Stimulated activated memory B cell treated with anti-CD40 and anti-IgM and Interleukin-4, amounts not matched to agents 10 μg/mL and 1 μg/mL and 100 μg/mL, for 72 hours (primary cell): ENCODE measurements at regions not wholly inside any gene's neighbourhood (a gene's known extent, or its start where the extent isn't known, plus 50 kb on each side); places are given as distances from the start of the nearest gene placed in this dataset.

ENCODE experiments used
- ATAC-seq: fragments of 150-1000 bp; cut with Tn5 transposase; 2 replicates; pipeline ENCODE4 v1.10.0; 2021
- H3K27ac Mint-ChIP-seq: one replicate; pipeline ENCODE4 v1.8.0; 2022; ENCODE audit warnings: mild to moderate bottlenecking, mixed read lengths
- H3K27me3 Mint-ChIP-seq: one replicate; pipeline ENCODE4 v1.8.0; 2022; ENCODE audit warnings: mixed read lengths
- H3K36me3 Mint-ChIP-seq: one replicate; pipeline ENCODE4 v1.8.0; 2022; ENCODE audit warnings: mixed read lengths
- H3K4me1 Mint-ChIP-seq: one replicate; pipeline ENCODE4 v1.8.0; 2022; ENCODE audit warnings: mixed read lengths
- H3K4me3 Mint-ChIP-seq: one replicate; pipeline ENCODE4 v1.8.0; 2022; ENCODE audit warnings: mild to moderate bottlenecking, moderate library complexity, mixed read lengths
- H3K9me3 Mint-ChIP-seq: one replicate; pipeline ENCODE4 v1.8.0; 2022; ENCODE audit warnings: mixed read lengths

DNA sequence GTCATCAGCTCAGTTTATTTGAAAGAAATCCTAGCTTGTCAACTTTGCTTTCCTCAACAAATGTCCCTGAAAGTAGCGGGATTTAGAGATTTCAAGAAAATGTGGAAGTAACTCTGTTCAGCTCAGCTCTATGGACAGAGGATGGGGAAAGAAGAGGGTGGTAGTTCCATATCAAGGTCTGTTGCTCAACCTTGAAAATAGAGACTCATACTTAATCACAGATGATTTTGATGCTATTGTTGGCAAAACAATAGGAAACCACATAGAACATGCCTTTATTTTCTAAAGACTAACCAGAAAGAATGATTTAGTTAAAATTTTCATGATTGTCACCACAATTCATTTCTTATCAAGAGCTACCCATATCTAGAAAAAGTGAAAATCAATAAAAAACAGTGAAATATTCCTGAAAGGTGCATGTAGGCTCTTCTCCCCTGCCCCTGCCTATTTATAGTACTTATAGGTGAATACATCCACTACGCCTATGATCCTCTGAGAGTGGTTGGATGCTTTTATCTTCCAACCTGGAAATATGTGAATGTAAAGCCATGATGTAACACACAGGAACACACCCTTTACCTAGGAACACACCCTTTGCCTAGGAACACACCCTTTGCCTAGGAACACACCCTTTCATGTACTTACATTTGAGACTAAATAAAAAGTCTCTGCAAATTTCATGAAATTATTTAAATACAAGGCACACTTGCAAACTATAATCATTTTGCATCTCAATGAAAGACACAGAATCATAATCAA lies 65.8 kb downstream of the ETAA1 start:
- no peaks in the 10 kb centered on the region for H3K9me3 Mint-ChIP-seq
- no peak for ATAC-seq

GRCh38 chr2:67463810-67464209 lies 66.7 kb downstream of the ETAA1 start:
- no peak for ATAC-seq
- no peak overlapping the region for H3K4me3 Mint-ChIP-seq
- H3K36me3 Mint-ChIP-seq, result no peaks in the 10 kb centered on the region
- H3K27me3 Mint-ChIP-seq, result peaks cover 11% of the 10 kb centered on the region
- no peaks in the 10 kb centered on the region for H3K9me3 Mint-ChIP-seq
- no peaks in the 10 kb centered on the region for H3K4me1 Mint-ChIP-seq
- no peak overlapping the region for H3K27ac Mint-ChIP-seq

More for the DNA sequence above, 65.8 kb downstream of the ETAA1 start:
- Mint-ChIP-seq H3K27me3 (peaks cover 11% of the 10 kb centered on the region), H3K4me3 (no peak overlapping the region), H3K36me3 (no peaks in the 10 kb centered on the region), H3K4me1 (no peaks in the 10 kb centered on the region), H3K27ac (no peak overlapping the region)

DNA sequence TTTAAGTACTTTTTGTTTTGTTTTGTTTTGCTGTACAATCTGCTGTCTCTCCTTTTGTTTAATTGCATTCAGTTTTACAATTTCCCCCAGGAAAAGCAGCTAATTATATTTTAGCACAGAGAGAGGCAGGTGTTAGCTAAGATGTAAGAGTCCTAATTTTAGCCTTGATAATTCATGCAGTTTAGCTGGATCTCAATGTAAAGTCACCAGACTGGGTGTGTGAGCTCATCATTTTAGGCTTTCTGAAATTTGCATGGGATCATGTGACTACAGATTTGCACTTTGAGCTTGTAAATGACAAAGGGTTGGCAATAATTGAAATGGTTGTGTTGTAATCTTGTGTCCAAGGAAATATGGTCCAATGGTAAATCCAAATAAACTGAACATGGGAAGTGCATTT lies 68.5 kb downstream of the ETAA1 start:
- Mint-ChIP-seq H3K27ac (no peak overlapping the region), H3K4me1 (no peaks in the 10 kb centered on the region), H3K9me3 (no peaks in the 10 kb centered on the region), H3K36me3 (no peaks in the 10 kb centered on the region), H3K27me3 (peaks cover 11% of the 10 kb centered on the region), H3K4me3 (no peak overlapping the region)
- ATAC-seq, result no peak

GRCh38 chr2:67466734-67467133 lies 69.6 kb downstream of the ETAA1 start:
- H3K27me3 Mint-ChIP-seq, result peaks cover 11% of the 10 kb centered on the region
- no peaks in the 10 kb centered on the region for H3K36me3 Mint-ChIP-seq
- no peak overlapping the region for H3K4me3 Mint-ChIP-seq
- no peak for ATAC-seq
- no peaks in the 10 kb centered on the region for H3K9me3 Mint-ChIP-seq
- H3K27ac Mint-ChIP-seq, result no peak overlapping the region
- H3K4me1 Mint-ChIP-seq, result no peaks in the 10 kb centered on the region

DNA sequence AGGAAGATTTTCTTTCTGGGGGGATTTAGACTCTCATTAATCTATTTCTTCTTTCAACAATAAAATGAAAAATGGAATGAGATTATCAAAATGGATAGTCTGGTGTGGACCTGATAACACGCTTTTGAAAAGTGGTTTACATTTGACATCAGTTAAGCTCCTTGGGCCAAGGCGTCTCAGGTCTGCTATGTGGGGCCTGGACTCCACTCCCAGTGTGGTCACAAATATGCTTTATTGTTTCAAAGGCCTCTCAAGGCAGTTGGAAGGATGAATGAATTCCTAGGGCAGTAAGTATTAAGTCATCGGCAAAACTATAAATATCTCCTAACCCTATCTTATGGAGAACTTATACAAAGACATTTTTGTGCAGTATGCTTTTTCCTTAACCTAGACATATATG lies 74.5 kb downstream of the ETAA1 start:
- ATAC-seq, result no peak
- Mint-ChIP-seq H3K4me3 (no peak overlapping the region), H3K27ac (no peak overlapping the region), H3K4me1 (no peaks in the 10 kb centered on the region), H3K9me3 (no peaks in the 10 kb centered on the region), H3K27me3 (peaks cover 19% of the 10 kb centered on the region), H3K36me3 (no peaks in the 10 kb centered on the region)

GRCh38 chr2:67476809-67477790 lies 80.0 kb downstream of the ETAA1 start:
- Mint-ChIP-seq H3K9me3 (no peaks in the 10 kb centered on the region), H3K27me3 (peaks cover 10% of the 10 kb centered on the region), H3K27ac (no peak overlapping the region), H3K4me1 (no peaks in the 10 kb centered on the region), H3K4me3 (no peak overlapping the region), H3K36me3 (no peaks in the 10 kb centered on the region)
- no peak for ATAC-seq

DNA sequence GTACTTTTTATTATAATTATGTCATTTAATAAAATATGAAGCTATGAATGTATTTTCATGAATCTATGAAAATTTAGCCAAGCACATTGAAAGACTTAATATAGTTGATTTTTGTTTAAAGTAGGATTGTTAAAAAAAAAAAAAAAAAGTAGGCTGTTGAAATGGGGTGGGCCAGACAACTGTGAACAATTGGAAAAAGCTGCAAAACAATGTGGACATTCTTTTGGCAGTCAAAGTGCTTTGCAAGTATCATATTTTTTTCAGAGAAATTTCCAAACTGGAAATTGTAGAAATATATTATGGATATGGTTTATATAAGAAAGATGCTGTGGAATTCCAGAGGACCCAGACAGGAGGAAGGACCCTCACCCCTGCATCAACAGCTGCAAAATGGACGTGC lies 82.1 kb downstream of the ETAA1 start:
- Mint-ChIP-seq H3K27ac (no peak overlapping the region), H3K4me3 (no peak overlapping the region), H3K4me1 (no peaks in the 10 kb centered on the region), H3K36me3 (no peaks in the 10 kb centered on the region), H3K27me3 (no peaks in the 10 kb centered on the region), H3K9me3 (no peaks in the 10 kb centered on the region)
- no peak for ATAC-seq

- Mint-ChIP-seq H3K4me3 (no peak overlapping the region), H3K9me3 (peaks cover 4% of the 10 kb centered on the region), H3K4me1 (no peaks in the 10 kb centered on the region), H3K27ac (no peak overlapping the region), H3K36me3 (no peaks in the 10 kb centered on the region), H3K27me3 (no peaks in the 10 kb centered on the region)
- ATAC-seq, result no peak
These were observed 88.3 kb downstream of the ETAA1 start for GRCh38 chr2:67485431-67485830.

DNA sequence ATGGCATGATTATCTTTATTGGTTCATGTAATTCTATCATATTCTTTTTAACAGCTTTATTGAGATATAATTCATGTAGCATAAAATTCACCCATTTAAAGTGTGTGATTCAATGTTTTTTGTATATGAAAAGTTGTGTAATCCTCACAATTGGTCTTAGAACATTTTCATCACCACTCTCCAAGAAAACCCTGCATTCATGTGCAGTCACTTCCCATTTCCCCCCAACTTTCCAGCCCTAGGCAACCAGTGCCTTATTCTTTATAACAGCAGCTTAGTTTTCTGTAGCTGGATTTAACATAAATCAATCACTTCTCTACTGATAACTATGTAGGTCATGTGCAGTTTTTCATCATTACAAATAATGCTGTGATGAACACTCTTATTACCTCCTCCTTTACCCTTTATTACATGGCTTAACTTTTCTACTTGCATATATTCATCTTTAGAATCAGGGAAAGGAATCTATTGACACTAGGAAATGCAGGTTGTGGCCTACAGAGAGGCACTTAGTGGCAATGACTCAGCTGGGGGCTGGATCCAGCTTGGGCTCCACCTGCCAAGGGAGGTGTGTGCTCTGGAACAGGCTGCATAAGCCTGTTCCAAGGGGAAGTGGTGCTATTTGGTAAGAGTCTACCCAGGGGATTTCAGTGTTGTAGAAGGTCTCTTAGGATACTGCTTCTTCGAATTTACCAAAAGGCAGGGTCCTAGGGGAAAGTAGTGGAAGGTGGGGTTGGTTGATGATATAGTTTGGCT lies 89.1 kb downstream of the ETAA1 start:
- Mint-ChIP-seq H3K4me3 (no peak overlapping the region), H3K27ac (no peak overlapping the region), H3K9me3 (peaks cover 4% of the 10 kb centered on the region), H3K36me3 (no peaks in the 10 kb centered on the region), H3K27me3 (no peaks in the 10 kb centered on the region), H3K4me1 (no peaks in the 10 kb centered on the region)
- ATAC-seq, result no peak

- H3K36me3 Mint-ChIP-seq, result no peaks in the 10 kb centered on the region
- H3K4me1 Mint-ChIP-seq, result no peaks in the 10 kb centered on the region
- no peaks in the 10 kb centered on the region for H3K27me3 Mint-ChIP-seq
- H3K4me3 Mint-ChIP-seq, result no peak overlapping the region
- no peak for ATAC-seq
- H3K27ac Mint-ChIP-seq, result no peak overlapping the region
- peaks cover 4% of the 10 kb centered on the region for H3K9me3 Mint-ChIP-seq
These were observed 90.9 kb downstream of the ETAA1 start for GRCh38 chr2:67487993-67488392.

- Mint-ChIP-seq H3K27ac (no peak overlapping the region), H3K27me3 (no peaks in the 10 kb centered on the region), H3K4me3 (no peak overlapping the region), H3K36me3 (no peaks in the 10 kb centered on the region), H3K9me3 (peaks cover 4% of the 10 kb centered on the region), H3K4me1 (no peaks in the 10 kb centered on the region)
- ATAC-seq, result no peak
These were observed 92.3 kb downstream of the ETAA1 start for GRCh38 chr2:67489396-67489795.

GRCh38 chr2:67498931-67499330 lies 101.8 kb downstream of the ETAA1 start:
- Mint-ChIP-seq H3K27me3 (no peaks in the 10 kb centered on the region), H3K4me3 (no peak overlapping the region), H3K9me3 (no peaks in the 10 kb centered on the region), H3K27ac (no peak overlapping the region), H3K4me1 (no peaks in the 10 kb centered on the region), H3K36me3 (no peaks in the 10 kb centered on the region)
- no peak for ATAC-seq

- Mint-ChIP-seq H3K4me1 (no peaks in the 10 kb centered on the region), H3K27ac (no peak overlapping the region), H3K36me3 (no peaks in the 10 kb centered on the region), H3K27me3 (no peaks in the 10 kb centered on the region), H3K4me3 (no peak overlapping the region), H3K9me3 (no peaks in the 10 kb centered on the region)
- ATAC-seq, result no peak
These were observed 102.9 kb downstream of the ETAA1 start for GRCh38 chr2:67499989-67500388.

DNA sequence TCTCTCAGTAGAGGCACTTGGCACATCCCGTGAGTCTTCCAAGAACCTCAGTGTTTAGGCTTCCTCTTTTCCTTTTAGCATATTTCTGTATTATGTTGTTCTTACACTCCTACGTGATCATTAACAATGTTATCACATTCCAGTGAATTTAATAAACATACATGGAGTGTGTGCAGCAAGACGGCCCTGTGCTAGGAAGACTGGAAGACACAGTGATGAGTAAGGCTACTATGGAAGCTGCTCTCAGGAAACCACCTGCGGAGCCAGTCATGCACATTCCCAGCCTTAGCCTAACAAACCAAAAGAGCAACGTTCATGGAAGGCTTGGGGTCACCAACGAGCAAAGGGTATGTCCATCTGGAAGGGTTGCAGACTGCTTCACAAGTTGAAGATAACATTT lies 103.4 kb downstream of the ETAA1 start:
- Mint-ChIP-seq H3K27ac (no peak overlapping the region), H3K4me1 (no peaks in the 10 kb centered on the region), H3K27me3 (no peaks in the 10 kb centered on the region), H3K4me3 (no peak overlapping the region), H3K36me3 (no peaks in the 10 kb centered on the region), H3K9me3 (no peaks in the 10 kb centered on the region)
- ATAC-seq, result no peak

GRCh38 chr2:67502346-67503065 lies 105.4 kb downstream of the ETAA1 start:
- Mint-ChIP-seq H3K27me3 (no peaks in the 10 kb centered on the region), H3K36me3 (no peaks in the 10 kb centered on the region), H3K9me3 (no peaks in the 10 kb centered on the region), H3K4me1 (no peaks in the 10 kb centered on the region), H3K27ac (no peak overlapping the region), H3K4me3 (no peak overlapping the region)
- ATAC-seq, result no peak
